Suprapubic skin (tissue), 3 donors: ENCODE measurements at regions not wholly inside any gene's neighbourhood (a gene's known extent, or its start where the extent isn't known, plus 50 kb on each side); places are given as distances from the start of the nearest gene placed in this dataset.

ENCODE experiments used
- POLR2A ChIP-seq, 2 donors: fragments of 450-650 bp; IDR thresholded peaks; one replicate each; pipeline ENCODE4 v1.6.1; 2017; ENCODE audit warnings: antibody characterized with exemption in 2 of 2, mild to moderate bottlenecking in 2 of 2, moderate library complexity in 2 of 2
- TF ChIP-seq, protein P1 (sequence below), 2 donors: fragments of 200-600 bp in 1 of 2; fragments of 450-650 bp in 1 of 2; sonication (generic) in 1 of 2; IDR thresholded peaks; one replicate each; pipeline ENCODE4 v1.5.1; 2016 to 2019; ENCODE audit warnings: antibody characterized with exemption in 2 of 2, mild to moderate bottlenecking in 1 of 2, moderate library complexity in 1 of 2

- TF ChIP-seq, protein P1, sequence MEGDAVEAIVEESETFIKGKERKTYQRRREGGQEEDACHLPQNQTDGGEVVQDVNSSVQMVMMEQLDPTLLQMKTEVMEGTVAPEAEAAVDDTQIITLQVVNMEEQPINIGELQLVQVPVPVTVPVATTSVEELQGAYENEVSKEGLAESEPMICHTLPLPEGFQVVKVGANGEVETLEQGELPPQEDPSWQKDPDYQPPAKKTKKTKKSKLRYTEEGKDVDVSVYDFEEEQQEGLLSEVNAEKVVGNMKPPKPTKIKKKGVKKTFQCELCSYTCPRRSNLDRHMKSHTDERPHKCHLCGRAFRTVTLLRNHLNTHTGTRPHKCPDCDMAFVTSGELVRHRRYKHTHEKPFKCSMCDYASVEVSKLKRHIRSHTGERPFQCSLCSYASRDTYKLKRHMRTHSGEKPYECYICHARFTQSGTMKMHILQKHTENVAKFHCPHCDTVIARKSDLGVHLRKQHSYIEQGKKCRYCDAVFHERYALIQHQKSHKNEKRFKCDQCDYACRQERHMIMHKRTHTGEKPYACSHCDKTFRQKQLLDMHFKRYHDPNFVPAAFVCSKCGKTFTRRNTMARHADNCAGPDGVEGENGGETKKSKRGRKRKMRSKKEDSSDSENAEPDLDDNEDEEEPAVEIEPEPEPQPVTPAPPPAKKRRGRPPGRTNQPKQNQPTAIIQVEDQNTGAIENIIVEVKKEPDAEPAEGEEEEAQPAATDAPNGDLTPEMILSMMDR (IDR thresholded peaks at IDR 0.05): no peak
- TF ChIP-seq POLR2A (IDR thresholded peaks at IDR 0.05): no peak
These were observed 256.2 kb downstream of the FNDC1 start for GRCh38 chr6:159425421-159425820.
